Nephron progenitor cell (in vitro differentiated cells): ENCODE measurements at regions not wholly inside any gene's neighbourhood (a gene's known extent, or its start where the extent isn't known, plus 50 kb on each side); places are given as distances from the start of the nearest gene placed in this dataset.

Experiments used
- DNase-seq: peaks from one replicate; pipeline ENCODE4 v3.0.0; 2021
- H3K27ac Mint-ChIP-seq: 2 replicates; pipeline ENCODE4 v1.8.0; 2021; ENCODE audit warnings: mild to moderate bottlenecking, moderate library complexity, mixed read lengths
- H3K27me3 Mint-ChIP-seq: 2 replicates; pipeline ENCODE4 v1.8.0; 2021; ENCODE audit warnings: mild to moderate bottlenecking, low read depth, mixed read lengths; ENCODE audit not compliant: poor library complexity
- H3K36me3 Mint-ChIP-seq: 2 replicates; pipeline ENCODE4 v1.8.0; 2021; ENCODE audit warnings: low read depth, mixed read lengths
- H3K4me1 Mint-ChIP-seq: 2 replicates; pipeline ENCODE4 v1.8.0; 2021; ENCODE audit warnings: mixed read lengths
- H3K4me3 Mint-ChIP-seq: 2 replicates; pipeline ENCODE4 v1.8.0; 2021; ENCODE audit warnings: mild to moderate bottlenecking, moderate library complexity, mixed read lengths
- H3K9me3 Mint-ChIP-seq: 2 replicates; pipeline ENCODE4 v1.8.0; 2021; ENCODE audit warnings: mild to moderate bottlenecking, moderate library complexity, mixed read lengths
- TF ChIP-seq, protein P1 (sequence below): fragments of 200-600 bp; sonication (generic); IDR thresholded peaks from 2 replicates; pipeline ENCODE4 v1.5.0; 2021; ENCODE audit warnings: antibody characterized with exemption

DNA sequence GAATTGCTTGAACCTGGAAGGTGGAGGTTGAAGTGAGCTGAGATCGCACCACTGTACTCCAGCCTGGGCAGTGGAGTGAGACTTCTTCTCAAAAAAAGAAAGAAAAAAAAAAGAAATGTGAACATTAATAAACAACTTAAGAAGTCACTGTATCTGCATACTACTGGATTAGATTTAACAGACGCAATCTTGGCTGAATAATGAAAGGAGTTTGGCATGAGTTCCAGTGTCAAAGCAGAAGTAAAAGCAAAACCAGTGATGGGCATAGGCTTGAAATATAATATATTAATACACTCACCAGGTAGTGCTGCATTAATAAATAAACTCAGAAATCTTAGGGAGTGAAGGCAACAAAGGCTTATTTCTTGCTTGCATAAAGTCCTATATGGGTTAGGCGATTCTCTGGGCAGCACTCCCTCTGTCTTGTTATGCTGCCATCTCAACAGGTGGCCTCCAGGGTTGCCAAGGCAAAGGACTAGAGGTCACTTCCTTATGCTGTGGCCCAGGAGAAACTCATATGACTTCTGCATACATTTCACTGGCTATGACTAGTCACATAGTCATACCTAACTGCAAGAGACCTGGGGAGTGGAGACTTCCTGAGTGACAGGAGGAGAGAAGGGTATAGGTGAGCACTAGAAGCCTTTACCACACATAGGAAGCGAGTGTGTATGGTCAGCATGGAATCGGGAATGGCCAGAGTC, 296.2 kb upstream of the SPRED2 start:
- H3K27ac Mint-ChIP-seq = no peak overlapping the region
- TF ChIP-seq, protein P1, sequence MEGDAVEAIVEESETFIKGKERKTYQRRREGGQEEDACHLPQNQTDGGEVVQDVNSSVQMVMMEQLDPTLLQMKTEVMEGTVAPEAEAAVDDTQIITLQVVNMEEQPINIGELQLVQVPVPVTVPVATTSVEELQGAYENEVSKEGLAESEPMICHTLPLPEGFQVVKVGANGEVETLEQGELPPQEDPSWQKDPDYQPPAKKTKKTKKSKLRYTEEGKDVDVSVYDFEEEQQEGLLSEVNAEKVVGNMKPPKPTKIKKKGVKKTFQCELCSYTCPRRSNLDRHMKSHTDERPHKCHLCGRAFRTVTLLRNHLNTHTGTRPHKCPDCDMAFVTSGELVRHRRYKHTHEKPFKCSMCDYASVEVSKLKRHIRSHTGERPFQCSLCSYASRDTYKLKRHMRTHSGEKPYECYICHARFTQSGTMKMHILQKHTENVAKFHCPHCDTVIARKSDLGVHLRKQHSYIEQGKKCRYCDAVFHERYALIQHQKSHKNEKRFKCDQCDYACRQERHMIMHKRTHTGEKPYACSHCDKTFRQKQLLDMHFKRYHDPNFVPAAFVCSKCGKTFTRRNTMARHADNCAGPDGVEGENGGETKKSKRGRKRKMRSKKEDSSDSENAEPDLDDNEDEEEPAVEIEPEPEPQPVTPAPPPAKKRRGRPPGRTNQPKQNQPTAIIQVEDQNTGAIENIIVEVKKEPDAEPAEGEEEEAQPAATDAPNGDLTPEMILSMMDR = no peak
- H3K36me3 Mint-ChIP-seq = peaks cover 19% of the 10 kb centered on the region
- no peak for DNase-seq
- peaks cover 48% of the 10 kb centered on the region for H3K9me3 Mint-ChIP-seq
- peaks cover 8% of the 10 kb centered on the region for H3K4me1 Mint-ChIP-seq
- H3K27me3 Mint-ChIP-seq = peaks cover 2% of the 10 kb centered on the region
- H3K4me3 Mint-ChIP-seq = no peak overlapping the region

DNA sequence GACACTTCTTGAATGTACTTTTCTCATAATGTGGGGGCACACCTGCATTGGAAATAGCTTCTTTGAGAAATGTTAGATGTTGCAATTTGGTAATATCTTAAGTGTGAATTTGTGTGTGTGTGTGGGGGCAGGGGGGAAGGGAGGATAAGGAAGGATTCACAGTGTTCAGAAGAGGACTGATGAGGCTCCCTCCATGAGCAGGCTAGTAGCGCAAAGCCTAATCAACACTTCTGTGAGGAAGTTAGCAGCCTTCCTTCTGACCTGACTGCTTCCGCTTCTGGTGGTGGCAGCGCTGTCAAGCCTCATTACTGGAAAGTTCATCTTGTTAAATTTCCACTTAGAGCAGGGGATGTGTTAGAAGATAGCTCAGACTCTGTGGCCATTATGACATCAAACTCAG, 295.4 kb upstream of the SPRED2 start:
- Mint-ChIP-seq H3K4me1 (peaks cover 9% of the 10 kb centered on the region), H3K9me3 (peaks cover 42% of the 10 kb centered on the region)

DNA sequence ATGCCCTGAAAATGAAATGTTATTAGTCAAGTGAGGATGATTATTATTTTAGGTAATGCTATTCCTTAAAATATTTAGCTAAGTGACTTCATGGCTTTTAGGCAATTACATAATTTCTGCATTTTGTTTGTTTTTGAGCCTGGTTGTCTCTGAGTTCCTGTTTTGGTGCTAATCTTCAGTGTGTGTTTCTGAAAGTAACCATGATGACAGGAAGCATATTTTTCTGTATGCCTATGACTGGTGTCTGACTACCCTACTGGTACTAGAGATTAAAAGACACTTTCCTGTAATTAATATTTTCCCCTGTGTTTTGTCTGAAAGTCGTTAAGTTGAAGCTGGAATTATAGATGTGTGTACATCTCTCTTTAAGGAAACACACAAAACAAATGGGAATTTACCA, 295.0 kb upstream of the SPRED2 start:
- Mint-ChIP-seq H3K4me1 (peaks cover 13% of the 10 kb centered on the region), H3K27ac (no peak overlapping the region), H3K36me3 (peaks cover 19% of the 10 kb centered on the region), H3K4me3 (no peak overlapping the region), H3K9me3 (peaks cover 38% of the 10 kb centered on the region), H3K27me3 (peaks cover 2% of the 10 kb centered on the region)
- TF ChIP-seq, protein P1 = no peak
- no peak for DNase-seq

More for the DNA sequence above, 295.4 kb upstream of the SPRED2 start:
- H3K27ac Mint-ChIP-seq = no peak overlapping the region
- no peak for DNase-seq
- H3K4me3 Mint-ChIP-seq = no peak overlapping the region
- peaks cover 2% of the 10 kb centered on the region for H3K27me3 Mint-ChIP-seq
- H3K36me3 Mint-ChIP-seq = peaks cover 19% of the 10 kb centered on the region
- TF ChIP-seq, protein P1 = no peak

DNA sequence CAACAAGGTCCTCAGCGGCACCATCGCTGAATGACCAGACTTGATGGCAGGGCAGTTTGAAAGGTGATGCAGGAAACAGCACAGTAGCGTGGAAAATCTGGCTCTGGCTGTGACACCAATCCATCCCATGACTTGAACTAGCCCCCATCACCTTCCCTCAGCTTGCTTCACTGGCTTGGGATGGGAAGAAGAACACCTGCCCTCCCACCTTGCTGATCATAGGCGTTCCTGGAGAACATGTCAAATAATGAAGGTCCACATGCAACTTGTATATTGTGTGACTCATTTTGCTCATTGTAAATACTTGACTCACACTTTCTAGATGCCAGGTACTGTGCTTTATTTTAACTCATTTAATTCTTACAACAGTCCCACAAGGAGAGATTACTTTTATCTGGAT, 292.4 kb upstream of the SPRED2 start:
- DNase-seq = no peak
- Mint-ChIP-seq H3K27me3 (peaks cover 2% of the 10 kb centered on the region), H3K4me3 (no peak overlapping the region), H3K4me1 (peaks cover 16% of the 10 kb centered on the region), H3K9me3 (peaks cover 28% of the 10 kb centered on the region), H3K27ac (no peak overlapping the region), H3K36me3 (peaks cover 19% of the 10 kb centered on the region)
- TF ChIP-seq, protein P1 = no peak

DNA sequence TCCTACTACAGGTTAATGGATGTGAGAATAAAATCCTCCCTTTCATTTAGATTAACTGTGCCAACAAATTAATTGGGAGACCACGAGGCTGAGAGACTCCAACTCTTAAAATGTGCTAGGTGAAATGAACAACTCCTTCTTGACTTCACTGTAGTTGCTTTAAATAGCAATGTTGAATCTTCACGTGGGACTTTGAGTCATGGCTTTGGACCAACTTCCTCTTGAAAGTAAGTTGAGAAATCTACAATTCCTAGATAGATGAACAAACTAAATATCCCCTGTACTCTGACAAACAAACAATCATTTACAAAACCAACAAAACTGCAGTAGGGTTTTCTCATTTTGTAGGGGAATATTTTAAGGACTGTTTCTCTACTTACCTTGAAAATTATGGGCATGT, 291.9 kb upstream of the SPRED2 start:
- H3K4me1 Mint-ChIP-seq = peaks cover 16% of the 10 kb centered on the region
- TF ChIP-seq, protein P1 = no peak
- H3K36me3 Mint-ChIP-seq = peaks cover 19% of the 10 kb centered on the region
- peaks cover 28% of the 10 kb centered on the region for H3K9me3 Mint-ChIP-seq
- no peak overlapping the region for H3K27ac Mint-ChIP-seq
- H3K27me3 Mint-ChIP-seq = peaks cover 2% of the 10 kb centered on the region
- H3K4me3 Mint-ChIP-seq = no peak overlapping the region
- no peak for DNase-seq
